SK-N-SH treated with all-trans-retinoic acid at 6 μM for 48 hours (cell line): ENCODE measurements at regions not wholly inside any gene's neighbourhood (a gene's known extent, or its start where the extent isn't known, plus 50 kb on each side); places are given as distances from the start of the nearest gene placed in this dataset.
"Not testable (repeated sequence)": the region's sequence is repeated elsewhere in the genome, so short reads cannot be mapped to it uniquely, and the experiment has no call there.

ENCODE experiments used
- ATAC-seq: fragments of 200-7000 bp; cut with Tn5 transposase; 3 replicates; pipeline ENCODE4 v1.9.1; 2020; ENCODE audit warnings: mild to moderate bottlenecking, moderate library complexity
- ARNTL ChIP-seq: fragments of 450-650 bp; formaldehyde crosslinking; IDR thresholded peaks from 2 replicates; pipeline ENCODE4 v1.5.0; 2020; ENCODE audit warnings: low read depth, mild to moderate bottlenecking, moderate library complexity, borderline replicate concordance
- ESRRG ChIP-seq: fragments of 250-450 bp; sonication (Bioruptor Pico); IDR thresholded peaks from 2 replicates; pipeline ENCODE4 v1.6.1; 2021; ENCODE audit warnings: mild to moderate bottlenecking
- GLIS3 ChIP-seq: fragments of 250-450 bp; sonication (Bioruptor Pico); IDR thresholded peaks from 2 replicates; pipeline ENCODE4 v1.5.0; 2020; ENCODE audit warnings: mild to moderate bottlenecking, moderate library complexity
- ISL1 ChIP-seq: fragments of 250-450 bp; sonication (Bioruptor Pico); IDR thresholded peaks from 2 replicates; pipeline ENCODE4 v2.1.2; 2022; ENCODE audit warnings: mild to moderate bottlenecking, moderate library complexity
- OSR1 ChIP-seq: fragments of 250-450 bp; sonication (Bioruptor Pico); IDR thresholded peaks from 2 replicates; pipeline ENCODE4 v1.8.0; 2022; ENCODE audit warnings: moderate library complexity, mild to moderate bottlenecking, inconsistent platforms
- POU6F1 ChIP-seq: fragments of 250-450 bp; sonication (Bioruptor Pico); IDR thresholded peaks from 2 replicates; pipeline ENCODE4 v1.8.0; 2021; ENCODE audit warnings: low read depth, mild to moderate bottlenecking, moderate library complexity, borderline replicate concordance
- PPARA ChIP-seq: fragments of 250-450 bp; sonication (Bioruptor Pico); IDR thresholded peaks from 2 replicates; pipeline ENCODE4 v1.5.0; 2020; ENCODE audit warnings: mild to moderate bottlenecking, borderline replicate concordance
- RARB ChIP-seq: fragments of 250-450 bp; sonication (Bioruptor Pico); IDR thresholded peaks from 2 replicates; pipeline ENCODE4 v1.8.0; 2021; ENCODE audit warnings: mild to moderate bottlenecking, moderate library complexity
- SNAI2 ChIP-seq: fragments of 250-450 bp; sonication (Bioruptor Pico); IDR thresholded peaks from 2 replicates; pipeline ENCODE4 v1.5.0; 2020; ENCODE audit warnings: mild to moderate bottlenecking, moderate library complexity
- TCF4 ChIP-seq: fragments of 250-450 bp; sonication (Bioruptor Pico); IDR thresholded peaks from 2 replicates; pipeline ENCODE4 v1.8.0; 2021; ENCODE audit warnings: mild to moderate bottlenecking, moderate library complexity, borderline replicate concordance
- TOX ChIP-seq: fragments of 250-450 bp; sonication (Bioruptor Pico); IDR thresholded peaks from 2 replicates; pipeline ENCODE4 v1.8.0; 2021; ENCODE audit warnings: mild to moderate bottlenecking, moderate library complexity, borderline replicate concordance
- TSHZ2 ChIP-seq: fragments of 250-450 bp; sonication (Bioruptor Pico); IDR thresholded peaks from 2 replicates; pipeline ENCODE4 v1.5.0; 2020; ENCODE audit warnings: mild to moderate bottlenecking, moderate library complexity
- ZC3H10 ChIP-seq: fragments of 250-450 bp; sonication (Bioruptor Pico); IDR thresholded peaks from 2 replicates; pipeline ENCODE4 v1.5.1; 2021; ENCODE audit warnings: mild to moderate bottlenecking, moderate library complexity
- ZFP3 ChIP-seq: fragments of 250-450 bp; sonication (Bioruptor Pico); IDR thresholded peaks from 2 replicates; pipeline ENCODE4 v1.5.0; 2020; ENCODE audit warnings: mild to moderate bottlenecking, moderate library complexity
- ZNF565 ChIP-seq: fragments of 450-650 bp; formaldehyde crosslinking; conservative IDR thresholded peaks from 2 replicates; pipeline ENCODE4 v1.5.0; 2020; ENCODE audit warnings: low read depth, mild to moderate bottlenecking, moderate library complexity
- ZNF8 ChIP-seq: fragments of 450-650 bp; formaldehyde crosslinking; IDR thresholded peaks from 2 replicates; pipeline ENCODE4 v1.5.0; 2020; ENCODE audit warnings: mild to moderate bottlenecking, moderate library complexity
- TF ChIP-seq, protein P1 (sequence below): fragments of 250-450 bp; sonication (Bioruptor Pico); IDR thresholded peaks from 2 replicates; pipeline ENCODE4 v1.5.1; 2020; ENCODE audit warnings: low read depth, mild to moderate bottlenecking, moderate library complexity
- TF ChIP-seq, protein P2 (sequence below): fragments of 250-450 bp; sonication (Bioruptor Pico); IDR thresholded peaks from 2 replicates; pipeline ENCODE4 v1.8.0; 2020; ENCODE audit warnings: mild to moderate bottlenecking, moderate library complexity, borderline replicate concordance
- TF ChIP-seq, protein P3 (sequence below): fragments of 250-450 bp; sonication (Bioruptor Pico); IDR thresholded peaks from 2 replicates; pipeline ENCODE4 v1.5.1; 2021; ENCODE audit warnings: mild to moderate bottlenecking, moderate library complexity

GRCh38 chr2:5195636-5196035, 496.5 kb upstream of the SOX11 start (continued):
- TF ChIP-seq POU6F1 (CRISPR knock-in tag) (no peak), TCF4 (CRISPR knock-in tag) (no peak), ZFP3 (CRISPR knock-in tag) (no peak)

- TF ChIP-seq ESRRG, result no peak
- TF ChIP-seq, protein P1, sequence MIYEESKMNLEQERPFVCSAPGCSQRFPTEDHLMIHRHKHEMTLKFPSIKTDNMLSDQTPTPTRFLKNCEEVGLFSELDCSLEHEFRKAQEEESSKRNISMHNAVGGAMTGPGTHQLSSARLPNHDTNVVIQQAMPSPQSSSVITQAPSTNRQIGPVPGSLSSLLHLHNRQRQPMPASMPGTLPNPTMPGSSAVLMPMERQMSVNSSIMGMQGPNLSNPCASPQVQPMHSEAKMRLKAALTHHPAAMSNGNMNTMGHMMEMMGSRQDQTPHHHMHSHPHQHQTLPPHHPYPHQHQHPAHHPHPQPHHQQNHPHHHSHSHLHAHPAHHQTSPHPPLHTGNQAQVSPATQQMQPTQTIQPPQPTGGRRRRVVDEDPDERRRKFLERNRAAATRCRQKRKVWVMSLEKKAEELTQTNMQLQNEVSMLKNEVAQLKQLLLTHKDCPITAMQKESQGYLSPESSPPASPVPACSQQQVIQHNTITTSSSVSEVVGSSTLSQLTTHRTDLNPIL (CRISPR knock-in tag), result no peak
- no peak for TF ChIP-seq SNAI2
- no peak for TF ChIP-seq TCF4 (CRISPR knock-in tag)
- no peak for TF ChIP-seq POU6F1 (CRISPR knock-in tag)
- no peak for TF ChIP-seq ZC3H10 (CRISPR knock-in tag)
- TF ChIP-seq, protein P2, sequence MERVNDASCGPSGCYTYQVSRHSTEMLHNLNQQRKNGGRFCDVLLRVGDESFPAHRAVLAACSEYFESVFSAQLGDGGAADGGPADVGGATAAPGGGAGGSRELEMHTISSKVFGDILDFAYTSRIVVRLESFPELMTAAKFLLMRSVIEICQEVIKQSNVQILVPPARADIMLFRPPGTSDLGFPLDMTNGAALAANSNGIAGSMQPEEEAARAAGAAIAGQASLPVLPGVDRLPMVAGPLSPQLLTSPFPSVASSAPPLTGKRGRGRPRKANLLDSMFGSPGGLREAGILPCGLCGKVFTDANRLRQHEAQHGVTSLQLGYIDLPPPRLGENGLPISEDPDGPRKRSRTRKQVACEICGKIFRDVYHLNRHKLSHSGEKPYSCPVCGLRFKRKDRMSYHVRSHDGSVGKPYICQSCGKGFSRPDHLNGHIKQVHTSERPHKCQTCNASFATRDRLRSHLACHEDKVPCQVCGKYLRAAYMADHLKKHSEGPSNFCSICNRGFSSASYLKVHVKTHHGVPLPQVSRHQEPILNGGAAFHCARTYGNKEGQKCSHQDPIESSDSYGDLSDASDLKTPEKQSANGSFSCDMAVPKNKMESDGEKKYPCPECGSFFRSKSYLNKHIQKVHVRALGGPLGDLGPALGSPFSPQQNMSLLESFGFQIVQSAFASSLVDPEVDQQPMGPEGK (CRISPR knock-in tag), result no peak
- TF ChIP-seq ZFP3 (CRISPR knock-in tag), result no peak
- ATAC-seq, result no peak
Observed at GRCh38 chr2:5203134-5203755, 488.9 kb upstream of the SOX11 start.

DNA sequence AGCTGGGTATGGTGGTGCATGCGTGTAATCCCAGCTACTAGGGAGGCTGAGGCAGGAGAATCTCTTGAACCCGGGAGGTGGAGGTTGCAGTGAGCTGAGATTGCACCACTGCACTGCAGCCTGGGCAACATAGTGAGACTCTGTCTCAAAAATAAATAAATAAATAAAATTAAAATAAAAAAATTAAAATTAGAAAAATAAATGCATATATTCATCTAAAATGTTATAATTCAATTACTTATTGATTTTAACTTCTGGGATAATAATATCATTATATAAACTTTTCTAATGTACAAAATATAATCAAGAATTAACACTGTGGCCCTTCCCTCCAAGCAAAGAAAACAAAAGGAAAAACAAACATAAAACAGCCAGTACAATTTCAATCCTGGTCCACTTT, 485.4 kb upstream of the SOX11 start:
- not testable (repeated sequence) for ATAC-seq

DNA sequence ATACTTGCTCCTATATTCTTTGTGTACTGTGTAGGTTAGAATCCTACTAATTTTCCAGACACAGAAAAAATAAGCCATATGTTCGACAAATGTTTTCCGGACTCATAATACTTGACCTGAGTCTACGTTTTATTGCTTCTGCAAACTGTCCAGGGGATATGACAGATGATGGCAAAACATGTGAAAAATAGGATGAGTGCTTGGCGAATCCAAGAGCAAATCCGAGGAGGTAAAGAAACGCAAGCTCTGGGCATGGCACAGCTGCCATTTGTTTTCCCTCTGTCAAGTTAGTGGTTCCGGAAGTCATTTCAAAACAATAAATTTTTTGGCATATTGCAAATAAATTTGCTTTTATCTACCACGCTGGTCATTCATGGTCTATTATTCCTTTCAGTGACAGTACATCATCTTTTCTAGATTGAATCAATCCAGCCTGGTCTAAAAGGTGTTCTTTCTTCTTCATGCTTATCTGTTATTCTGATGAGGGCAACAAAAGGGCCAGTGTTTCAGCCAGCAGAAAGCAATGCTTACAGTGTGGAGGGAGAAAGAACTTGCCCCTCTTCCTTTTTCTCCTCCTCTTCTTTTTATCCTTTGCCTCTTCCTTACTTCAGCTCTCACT, 476.1 kb upstream of the SOX11 start:
- ATAC-seq, result no peak
- TF ChIP-seq ZNF8 (CRISPR knock-in tag), result no peak
- TF ChIP-seq, protein P1 (CRISPR knock-in tag), result no peak
- TF ChIP-seq, protein P3, sequence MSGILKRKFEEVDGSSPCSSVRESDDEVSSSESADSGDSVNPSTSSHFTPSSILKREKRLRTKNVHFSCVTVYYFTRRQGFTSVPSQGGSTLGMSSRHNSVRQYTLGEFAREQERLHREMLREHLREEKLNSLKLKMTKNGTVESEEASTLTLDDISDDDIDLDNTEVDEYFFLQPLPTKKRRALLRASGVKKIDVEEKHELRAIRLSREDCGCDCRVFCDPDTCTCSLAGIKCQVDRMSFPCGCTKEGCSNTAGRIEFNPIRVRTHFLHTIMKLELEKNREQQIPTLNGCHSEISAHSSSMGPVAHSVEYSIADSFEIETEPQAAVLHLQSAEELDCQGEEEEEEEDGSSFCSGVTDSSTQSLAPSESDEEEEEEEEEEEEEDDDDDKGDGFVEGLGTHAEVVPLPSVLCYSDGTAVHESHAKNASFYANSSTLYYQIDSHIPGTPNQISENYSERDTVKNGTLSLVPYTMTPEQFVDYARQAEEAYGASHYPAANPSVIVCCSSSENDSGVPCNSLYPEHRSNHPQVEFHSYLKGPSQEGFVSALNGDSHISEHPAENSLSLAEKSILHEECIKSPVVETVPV (CRISPR knock-in tag), result no peak
- TF ChIP-seq TSHZ2 (CRISPR knock-in tag), result no peak
- TF ChIP-seq, protein P2 (CRISPR knock-in tag), result no peak
- TF ChIP-seq TOX, result no peak
- TF ChIP-seq ISL1 (CRISPR knock-in tag), result no peak
- no peak for TF ChIP-seq RARB (CRISPR knock-in tag)
- no peak for TF ChIP-seq ZNF565 (CRISPR knock-in tag)
- TF ChIP-seq PPARA, result no peak
- no peak for TF ChIP-seq OSR1
- TF ChIP-seq SNAI2, result no peak
- no peak for TF ChIP-seq ARNTL (CRISPR knock-in tag)
- no peak for TF ChIP-seq GLIS3 (CRISPR knock-in tag)
- TF ChIP-seq TCF4 (CRISPR knock-in tag), result no peak
